Right cardiac atrium (tissue), 5 donors: ENCODE measurements at regions not wholly inside any gene's neighbourhood (a gene's known extent, or its start where the extent isn't known, plus 50 kb on each side); places are given as distances from the start of the nearest gene placed in this dataset.
A peak's percentile ranks its signal among the peaks of the same experiment; 100 is the strongest.
"Not testable (repeated sequence)": the region's sequence is repeated elsewhere in the genome, so short reads cannot be mapped to it uniquely, and the experiment has no call there.

Experiments used
- ATAC-seq, 2 donors: fragments of 200-7000 bp; cut with Tn5 transposase; one replicate each; pipeline versions ENCODE4 v1.8.0 to v1.9.1; 2020; ENCODE audit warnings: moderate library complexity in 2 of 2, mild to moderate bottlenecking in 1 of 2
- DNase-seq, 3 donors: peaks; one replicate each; pipeline ENCODE4 v3.0.0-alpha.2; 2020
- H3K27ac ChIP-seq: one replicate; pipeline ENCODE4 v1.5.1; 2013; ENCODE audit warnings: mild to moderate bottlenecking, low read length, control low read depth, moderate library complexity
- H3K27me3 ChIP-seq: one replicate; pipeline ENCODE4 v1.6.1; 2013; ENCODE audit not compliant: control insufficient read depth, insufficient read depth
- H3K4me1 ChIP-seq: one replicate; pipeline ENCODE4 v1.6.1; 2013; ENCODE audit warnings: low read length; ENCODE audit not compliant: control insufficient read depth, insufficient read depth
- H3K4me3 ChIP-seq: one replicate; pipeline ENCODE4 v1.5.1; 2013; ENCODE audit warnings: low read length, control low read depth
- H3K9me3 ChIP-seq: one replicate; pipeline ENCODE4 v1.6.1; 2013; ENCODE audit warnings: low read length; ENCODE audit not compliant: control insufficient read depth
- WGBS: extraction: QIAGEN DNeasy Blood & Tissue Kit; methylation state at CpG from one replicate; pipeline ENCODE4 v1.1.7; 2013; 5-methylcytosine and 5-hydroxymethylcytosine counted together
- intact Hi-C, 4 donors: fragments of 100-400 bp; cut with DNase I; formaldehyde crosslinking; loops; one replicate each; pipeline versions ENCODE4 v1.11.0 to v1.14.0; 2022 to 2023
- donor health status: healthy with polysubstance abuse.
- donor health status: DM: no; HTN: yes; CAD: no.
- donor health status: DM: no; HTN: no; CAD: no.
- donor health status: DM: no; HTN: yes; CAD: no; lungs with severe emphysema.
- donor health status: DM: yes; HTN: yes; CAD: no.

GRCh38 chr14:105589161-105589925 is 63.0 kb downstream of the TMEM121 start:
- ATAC-seq (peak in 1 of 2 donors; percentile 13), DNase-seq (no peak)
- Histone ChIP-seq H3K4me3 (no peak overlapping the region), H3K27ac (no peak overlapping the region), H3K4me1 (no peaks in the 10 kb centered on the region), H3K9me3 (no peaks in the 10 kb centered on the region), H3K27me3 (no peaks in the 10 kb centered on the region)
- intact Hi-C loops: loop anchor here in 2 of 4 donors (5.0 kb wide), 1 partner anchor 118 kb away; no protein-coding TSS in a partner anchor
- 94% methylated on average over 2 of the region's 2 CpGs for WGBS

GRCh38 chr14:105589926-105590185 is 63.5 kb downstream of the TMEM121 start:
- not testable (repeated sequence) for H3K4me3 ChIP-seq, DNase-seq, H3K27ac ChIP-seq, H3K4me1 ChIP-seq, ATAC-seq, H3K9me3 ChIP-seq, H3K27me3 ChIP-seq
- 64% methylated on average over 4 of the region's 4 CpGs for WGBS
- intact Hi-C loops: loop anchor here in 2 of 4 donors (5.0 kb wide), 1 partner anchor 117 kb away; no protein-coding TSS in a partner anchor

DNA sequence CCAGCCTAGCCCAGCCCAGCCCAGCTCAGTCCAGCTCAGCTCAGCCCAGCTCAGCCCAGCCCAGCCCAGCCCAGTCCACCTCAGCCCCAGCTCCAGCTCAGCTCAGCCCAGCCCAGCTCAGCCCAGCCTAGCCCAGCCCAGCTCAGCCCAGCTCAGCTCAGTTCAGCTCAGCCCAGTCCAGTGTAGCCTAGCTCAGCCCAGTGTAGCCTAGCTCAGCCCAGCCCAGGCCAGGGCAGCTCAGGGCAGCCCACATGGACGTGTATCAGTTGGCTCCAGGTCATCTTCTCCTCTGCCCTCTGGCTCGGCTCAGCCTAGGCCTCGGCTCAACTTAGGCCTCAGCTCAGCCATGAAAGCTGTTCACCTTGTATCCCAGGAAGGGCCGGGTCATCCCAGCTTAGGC is 64.7 kb downstream of the TMEM121 start:
- no peaks in the 10 kb centered on the region for H3K9me3 ChIP-seq
- intact Hi-C loops: no loop called here
- H3K4me3 ChIP-seq: no peak overlapping the region
- H3K27me3 ChIP-seq: no peaks in the 10 kb centered on the region
- no peak overlapping the region for H3K27ac ChIP-seq
- DNase-seq (no peak), ATAC-seq (no peak)
- no peaks in the 10 kb centered on the region for H3K4me1 ChIP-seq
- WGBS: 90% methylated on average over 4 of the region's 4 CpGs

DNA sequence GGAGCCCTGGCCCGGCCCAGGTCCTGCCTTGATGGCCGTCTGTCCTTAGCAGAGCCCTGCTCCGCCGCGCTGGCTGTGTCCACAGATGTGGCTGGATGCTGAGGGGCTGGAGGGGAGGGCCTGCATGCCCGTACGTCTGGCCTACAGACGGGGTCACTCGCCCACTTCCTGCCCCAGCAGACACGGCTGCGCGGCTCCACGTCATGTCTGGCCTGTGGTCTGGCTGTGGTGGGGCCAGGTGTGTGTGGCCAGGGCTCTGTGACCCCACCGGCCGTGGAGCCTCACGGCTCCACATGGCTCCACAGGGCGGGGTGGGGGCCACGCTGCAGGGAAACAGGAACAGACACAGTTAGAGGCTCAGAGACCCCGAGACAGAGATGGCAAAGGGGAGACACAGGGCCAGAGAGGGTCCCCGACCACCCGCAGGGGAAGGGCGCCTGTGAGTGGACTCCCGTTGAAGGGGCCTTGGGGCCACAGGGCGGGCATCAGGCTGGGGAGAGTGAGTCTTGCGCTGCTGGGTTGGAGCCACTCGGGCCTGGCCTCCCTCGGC is 65.5 kb downstream of the TMEM121 start:
- intact Hi-C loops, H3K27me3 ChIP-seq, ATAC-seq, DNase-seq, H3K27ac ChIP-seq, H3K4me1 ChIP-seq, H3K4me3 ChIP-seq, H3K9me3 ChIP-seq: not testable (repeated sequence)
- 92% methylated on average over 27 of the region's 27 CpGs for WGBS

- H3K4me1 ChIP-seq, intact Hi-C loops, ATAC-seq, H3K4me3 ChIP-seq, H3K9me3 ChIP-seq, H3K27ac ChIP-seq, H3K27me3 ChIP-seq, DNase-seq: not testable (repeated sequence)
- WGBS: 85% methylated on average over 6 of the region's 13 CpGs
Measured at GRCh38 chr14:105592646-105593045, 66.3 kb downstream of the TMEM121 start.

GRCh38 chr14:105595346-105595745 is 69.0 kb downstream of the TMEM121 start:
- H3K9me3 ChIP-seq, DNase-seq, intact Hi-C loops, H3K27me3 ChIP-seq, H3K27ac ChIP-seq, H3K4me1 ChIP-seq, H3K4me3 ChIP-seq, ATAC-seq: not testable (repeated sequence)
- WGBS: 82% methylated on average over 11 of the region's 21 CpGs

- H3K4me3 ChIP-seq, H3K4me1 ChIP-seq, H3K9me3 ChIP-seq, H3K27ac ChIP-seq, ATAC-seq, H3K27me3 ChIP-seq, intact Hi-C loops, DNase-seq: not testable (repeated sequence)
- WGBS: 54% methylated on average over 6 of the region's 6 CpGs
Measured at GRCh38 chr14:105596374-105596773, 70.0 kb downstream of the TMEM121 start.

DNA sequence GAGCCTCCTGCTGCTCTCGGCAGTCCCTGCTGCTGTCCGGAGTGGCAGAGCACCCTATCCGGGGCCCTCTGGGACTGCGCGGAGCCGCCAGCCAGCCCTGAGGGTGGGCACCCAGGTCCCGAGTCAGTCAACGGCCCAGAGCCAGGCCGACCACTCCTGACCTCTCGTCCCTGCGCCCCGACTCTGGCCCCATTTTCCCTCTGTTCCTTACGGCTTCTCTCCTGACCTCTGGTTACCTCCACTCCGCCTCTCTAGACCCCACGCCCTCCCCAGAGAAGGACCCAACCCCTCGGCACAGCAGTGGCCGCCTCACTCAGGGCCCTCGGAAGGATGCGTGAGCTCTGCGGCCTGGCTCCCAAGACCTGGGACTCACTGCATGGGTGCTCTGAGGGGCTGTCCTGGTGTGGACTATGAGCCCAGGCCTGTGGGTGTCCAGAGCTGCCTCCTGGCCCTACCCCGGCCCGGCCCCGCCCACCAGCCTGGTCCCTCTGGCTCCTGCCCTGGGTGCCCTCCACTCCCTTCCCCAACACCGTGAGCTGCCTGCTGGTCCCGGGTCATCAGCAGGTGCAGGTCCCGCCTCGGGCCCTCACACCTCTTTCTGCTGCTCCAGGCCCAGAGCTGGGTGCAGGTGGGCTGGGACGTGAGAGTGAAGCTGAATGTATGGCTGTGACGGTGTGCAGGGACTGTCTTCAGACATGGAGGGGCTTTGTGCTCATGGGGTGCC is 71.8 kb downstream of the TMEM121 start:
- H3K4me3 ChIP-seq, intact Hi-C loops, H3K9me3 ChIP-seq, H3K4me1 ChIP-seq, DNase-seq, H3K27ac ChIP-seq, H3K27me3 ChIP-seq, ATAC-seq: not testable (repeated sequence)
- 90% methylated on average over 26 of the region's 29 CpGs for WGBS

- DNase-seq: peak in 1 of 3 donors; percentile 70
- H3K27me3 ChIP-seq, H3K9me3 ChIP-seq, intact Hi-C loops, H3K27ac ChIP-seq, H3K4me3 ChIP-seq, H3K4me1 ChIP-seq: not testable (repeated sequence)
- 81% methylated on average over 24 of the region's 26 CpGs for WGBS
- ATAC-seq: peak in 1 of 2 donors; percentile 25
Measured at GRCh38 chr14:105598925-105599586, 72.7 kb downstream of the TMEM121 start.

GRCh38 chr14:105600195-105600938 is 74.0 kb downstream of the TMEM121 start:
- H3K27ac ChIP-seq, intact Hi-C loops, H3K9me3 ChIP-seq, H3K4me3 ChIP-seq, H3K27me3 ChIP-seq, ATAC-seq, H3K4me1 ChIP-seq: not testable (repeated sequence)
- 91% methylated on average over 52 of the region's 52 CpGs for WGBS
- peak in 1 of 3 donors; percentile 39 for DNase-seq
